Anterior cingulate cortex (tissue), 58 donors: ENCODE measurements at regions not wholly inside any gene's neighbourhood (a gene's known extent, or its start where the extent isn't known, plus 50 kb on each side); places are given as distances from the start of the nearest gene placed in this dataset.
A peak's percentile ranks its signal among the peaks of the same experiment; 100 is the strongest.
"Not testable (repeated sequence)": the region's sequence is repeated elsewhere in the genome, so short reads cannot be mapped to it uniquely, and the experiment has no call there.

Experiments
- DNase-seq, 58 donors: peaks; one replicate each; lab custom pipeline; 2025; lab: John Stamatoyannopoulos, UW

DNA sequence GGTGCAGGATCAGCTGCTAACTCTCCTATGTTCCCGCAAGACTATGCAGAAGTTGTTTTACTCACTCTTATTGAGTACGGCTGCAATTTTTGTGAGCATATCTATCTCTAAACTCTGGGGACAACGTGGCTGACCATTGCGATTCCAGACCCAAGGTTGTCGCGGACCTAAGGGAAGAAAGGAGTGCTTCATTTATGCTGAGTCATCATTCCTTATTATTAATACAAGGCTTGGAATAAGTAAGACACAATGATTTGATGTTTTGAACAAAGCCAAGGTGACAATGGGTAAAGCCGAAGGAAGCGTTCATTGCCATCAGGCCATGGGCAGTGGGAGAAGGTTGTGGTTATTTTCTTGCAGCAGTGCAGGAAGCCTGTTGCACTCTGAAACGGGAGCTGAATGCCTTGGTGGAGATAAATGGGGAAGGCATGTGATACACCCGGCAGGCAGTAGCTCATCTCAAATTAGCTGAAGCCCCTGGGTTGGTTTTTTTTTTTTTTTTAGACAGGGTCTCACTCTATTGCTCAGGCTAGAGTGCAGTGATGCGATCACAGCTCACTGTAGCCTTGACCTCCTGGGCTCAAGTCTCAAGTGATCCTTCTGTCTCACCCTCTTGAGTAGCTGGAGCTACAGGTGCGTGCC lies 605.7 kb downstream of the TYW1 start:
- no peak for DNase-seq

DNA sequence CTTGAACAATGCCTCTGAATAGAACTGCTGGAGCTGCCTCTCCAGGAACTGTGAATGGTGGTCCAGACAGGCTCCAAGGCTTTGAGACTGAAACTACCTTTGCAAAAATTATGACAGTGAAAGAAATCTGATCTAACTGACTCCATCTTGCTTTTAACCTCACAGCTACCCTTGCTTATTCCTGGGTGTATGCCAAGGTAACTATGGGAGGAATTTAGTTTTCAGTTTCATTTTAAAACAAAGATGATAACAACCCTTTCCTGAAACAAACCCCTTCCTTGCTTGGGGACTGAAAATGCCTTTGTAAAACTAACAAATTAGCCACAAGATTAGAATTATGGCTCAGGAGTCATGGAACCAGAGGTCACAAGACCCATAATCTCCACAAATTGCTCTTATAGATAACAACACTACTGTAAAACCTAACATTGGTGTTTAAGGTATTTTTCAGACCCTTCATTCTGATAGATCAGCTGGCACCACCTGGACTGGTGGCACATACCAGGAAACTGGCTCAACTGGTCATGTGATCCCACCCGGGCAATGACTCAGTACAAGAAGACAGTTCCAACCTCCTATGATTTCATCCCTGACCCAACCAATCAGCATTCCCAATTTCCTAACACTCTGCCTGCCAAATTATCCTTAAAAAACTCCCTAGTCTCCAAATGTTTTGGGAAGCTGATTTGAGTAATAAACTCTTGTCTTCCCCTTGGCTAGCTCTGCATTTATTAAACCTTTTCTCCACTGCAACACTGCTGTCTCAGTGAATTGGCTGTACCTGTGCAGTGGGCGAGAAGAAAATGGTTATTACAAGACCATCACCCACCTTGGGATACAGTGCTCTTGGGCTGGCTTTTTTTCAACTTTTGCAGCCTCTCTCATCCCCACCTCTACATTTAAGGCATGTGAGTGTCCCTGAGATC lies 608.1 kb downstream of the TYW1 start:
- DNase-seq: no peak

DNA sequence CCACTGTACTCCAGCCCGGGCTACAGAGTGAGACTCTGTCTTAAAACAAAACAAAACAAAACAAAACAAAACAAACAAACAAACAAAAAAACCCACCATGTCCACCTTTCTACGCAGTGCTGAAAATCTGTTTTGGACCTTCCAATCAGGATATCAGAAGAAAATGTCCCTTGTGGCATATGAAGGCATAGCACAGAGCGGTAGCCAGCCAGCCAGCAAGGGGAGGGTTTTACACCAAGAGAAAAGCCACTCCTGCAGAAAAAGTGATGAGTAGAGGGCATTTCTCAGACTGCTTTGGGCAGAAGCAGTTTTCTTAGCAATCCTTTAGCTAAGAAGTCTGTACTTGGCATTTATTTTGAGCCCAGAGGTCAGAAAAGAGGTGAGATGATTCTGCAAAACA lies 612.2 kb downstream of the TYW1 start:
- DNase-seq: no peak

DNA sequence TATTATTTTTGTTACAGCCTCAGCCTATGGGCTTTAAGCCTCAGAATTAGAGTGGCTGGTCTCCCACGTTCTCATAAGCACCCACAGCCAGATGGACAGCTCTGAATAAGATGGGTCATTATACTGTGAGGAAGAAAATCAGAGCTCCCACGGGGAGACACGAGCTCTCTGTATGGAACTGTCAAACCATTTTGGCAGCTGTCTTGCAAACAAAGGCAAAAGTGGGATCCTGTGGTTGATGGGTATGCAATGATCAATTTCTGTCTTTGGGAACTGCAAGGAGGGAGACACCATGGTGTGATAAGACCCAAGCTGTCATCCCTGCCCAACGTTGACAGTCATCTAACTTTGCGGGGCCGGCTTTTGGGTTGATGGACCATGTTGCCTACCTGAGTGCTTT lies 614.3 kb downstream of the TYW1 start:
- DNase-seq: no peak

DNA sequence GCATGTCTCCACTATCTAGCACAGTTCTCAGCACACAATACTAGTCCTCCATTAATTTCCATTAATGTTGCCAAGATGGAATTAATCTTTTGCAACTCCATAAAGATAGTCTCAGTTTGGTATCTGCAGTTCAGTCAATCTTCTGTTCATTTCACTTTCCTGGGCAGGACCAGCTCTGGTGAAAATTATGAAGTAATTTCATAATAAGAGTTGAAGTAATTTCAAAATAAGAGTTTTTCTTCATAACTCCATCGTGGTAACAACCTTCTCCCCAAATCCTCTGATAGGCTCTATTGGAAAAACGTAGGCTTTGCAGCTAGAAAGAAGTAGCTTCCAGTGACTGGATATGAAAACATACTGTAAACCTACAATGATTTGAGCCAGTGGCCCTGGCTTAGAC lies 618.2 kb downstream of the TYW1 start:
- no peak for DNase-seq

DNA sequence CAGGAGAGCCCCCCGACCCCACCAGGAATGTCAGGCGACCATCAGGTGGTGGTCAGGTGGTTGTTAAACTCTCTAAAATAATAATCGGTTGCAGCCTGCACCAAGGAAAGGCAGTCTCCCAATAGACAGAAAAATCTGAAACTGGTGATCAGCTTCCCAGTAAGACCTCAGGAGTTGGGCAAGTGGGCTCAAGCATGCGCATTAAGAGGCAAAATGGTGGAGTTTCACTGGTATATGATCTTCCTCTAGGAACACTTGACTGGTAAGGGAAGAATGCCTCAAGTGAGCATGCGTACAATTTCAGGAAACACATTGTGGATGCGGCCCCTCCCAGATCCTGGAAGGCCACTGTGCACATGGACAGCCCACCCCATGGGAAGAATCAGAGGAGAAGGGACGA lies 619.9 kb downstream of the TYW1 start:
- no peak for DNase-seq

DNA sequence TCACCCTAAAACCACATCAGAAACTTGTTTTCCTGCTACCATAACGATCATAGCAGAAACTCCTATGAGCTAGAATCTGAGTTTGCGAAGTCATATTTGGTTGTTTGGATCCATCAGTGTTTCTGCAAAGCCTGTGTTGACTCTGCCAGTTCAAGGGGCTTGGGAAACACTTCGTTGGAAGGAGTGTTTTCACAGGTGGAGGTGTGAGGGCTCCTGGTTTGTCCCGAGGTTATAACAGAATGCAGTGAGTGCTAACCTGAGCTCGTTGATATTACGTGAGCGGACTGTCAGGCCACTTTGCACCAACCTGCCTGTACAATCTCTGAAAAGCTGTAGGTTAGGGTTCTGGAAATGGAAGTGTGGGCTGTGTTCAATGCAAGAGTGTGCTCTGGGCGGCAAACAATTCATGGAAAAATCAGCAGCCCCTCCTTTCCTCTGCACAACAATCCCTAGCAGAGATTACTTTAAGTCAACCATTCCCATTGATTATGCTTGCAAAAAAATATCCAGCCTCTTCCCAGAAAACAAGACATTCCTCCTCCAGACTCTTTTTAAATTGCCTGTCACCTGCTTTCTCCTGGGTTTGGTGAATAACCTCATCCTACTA lies 622.0 kb downstream of the TYW1 start:
- no peak for DNase-seq

DNA sequence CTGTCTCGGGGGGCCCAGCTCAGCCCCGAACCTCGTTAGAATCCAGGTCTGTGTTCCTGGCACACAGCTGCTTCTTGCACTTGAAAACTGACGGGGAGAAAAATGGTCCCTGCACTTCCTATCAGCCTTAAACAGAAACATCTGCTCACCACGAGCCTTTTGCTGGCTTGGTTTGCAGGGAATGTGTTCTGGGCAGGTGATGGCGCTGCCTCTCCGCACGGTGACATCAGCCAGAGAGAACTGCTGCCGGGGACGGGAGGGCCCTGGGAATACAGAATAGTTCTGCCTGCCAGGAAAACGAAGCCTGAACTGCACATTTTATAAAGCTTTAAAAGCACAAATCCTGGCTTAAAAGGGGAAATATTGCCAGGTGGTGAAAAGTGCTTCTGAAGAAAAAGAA lies 622.5 kb downstream of the TYW1 start:
- DNase-seq: peak in 20 of 58 donors; percentile 1 to 47 (median 6)

DNA sequence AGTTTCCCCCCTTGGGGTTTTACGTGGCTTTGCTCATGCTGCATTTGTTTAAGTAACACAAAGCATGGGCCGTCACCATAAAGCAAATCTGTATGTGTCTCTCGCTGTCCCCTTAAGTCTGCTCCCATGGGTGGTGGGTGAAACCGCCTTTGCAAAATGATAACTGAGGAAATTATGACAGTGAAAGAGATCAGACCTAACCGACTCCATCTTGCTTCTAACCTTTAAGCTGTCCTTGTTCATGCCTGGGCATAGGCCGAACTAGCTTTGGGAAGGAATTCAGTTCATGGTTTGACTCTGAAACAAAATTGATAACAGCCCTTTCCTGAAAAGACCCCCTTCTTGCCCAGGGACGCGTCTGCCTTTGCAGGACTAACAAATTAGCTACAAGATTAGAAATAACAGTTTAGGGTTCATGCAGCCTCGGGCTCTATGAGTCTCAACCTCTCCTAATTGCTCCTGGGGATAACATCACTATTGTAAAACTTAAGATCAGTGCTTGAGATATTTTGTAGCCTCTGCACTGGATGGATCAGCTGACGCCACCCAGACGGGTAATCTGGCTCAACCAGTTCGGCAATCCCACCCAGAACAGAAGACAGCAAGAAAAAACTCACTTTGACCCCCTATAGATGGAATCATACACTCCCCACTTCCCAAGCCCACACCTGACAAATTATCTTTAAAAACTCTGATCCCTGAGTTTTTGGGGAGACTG lies 623.7 kb downstream of the TYW1 start:
- no peak for DNase-seq

DNA sequence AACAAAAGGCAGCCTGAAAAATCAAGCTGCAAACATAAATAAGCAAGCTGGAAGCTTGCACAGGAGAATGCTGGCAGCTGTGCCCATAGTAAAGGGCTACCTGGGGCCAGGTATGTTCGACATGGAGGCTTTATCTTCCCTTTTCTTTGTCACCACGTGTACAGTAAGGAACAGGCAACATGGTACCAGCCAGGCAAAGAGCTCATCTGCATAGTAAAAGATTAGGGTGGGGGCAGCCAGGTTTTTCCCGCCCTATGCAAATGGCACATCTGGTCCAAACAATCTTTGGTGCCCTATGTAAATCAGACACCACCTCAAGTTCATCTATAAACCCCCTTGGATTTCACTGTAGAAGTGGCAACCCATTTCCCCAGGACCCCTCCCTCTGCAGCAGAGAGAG lies 625.1 kb downstream of the TYW1 start:
- no peak for DNase-seq

DNA sequence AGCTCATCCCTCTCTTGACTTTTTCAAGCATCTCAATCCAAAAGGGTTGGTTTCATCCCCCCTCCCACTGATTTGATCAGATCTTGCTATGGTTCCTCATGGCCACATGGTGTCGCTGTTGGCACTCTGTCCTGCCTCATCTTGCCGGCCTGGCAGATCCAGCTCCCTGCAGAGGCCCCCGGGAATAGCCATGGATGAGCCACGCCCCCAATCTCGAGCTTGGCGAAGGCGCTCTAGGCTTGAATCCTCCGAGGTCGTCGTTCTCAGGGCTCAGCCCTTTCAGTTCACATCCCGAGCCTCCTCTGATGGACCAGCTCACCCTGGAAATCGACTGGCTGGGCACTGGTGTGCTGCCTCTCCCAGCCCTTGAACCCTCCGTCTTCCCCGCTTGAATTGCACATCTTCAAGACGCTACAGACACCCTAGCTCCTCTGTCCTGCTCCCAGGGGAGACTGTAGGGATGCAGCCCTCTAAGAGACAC lies 628.7 kb downstream of the TYW1 start:
- peak in 56 of 58 donors; percentile 13 to 80 (median 54) for DNase-seq

DNA sequence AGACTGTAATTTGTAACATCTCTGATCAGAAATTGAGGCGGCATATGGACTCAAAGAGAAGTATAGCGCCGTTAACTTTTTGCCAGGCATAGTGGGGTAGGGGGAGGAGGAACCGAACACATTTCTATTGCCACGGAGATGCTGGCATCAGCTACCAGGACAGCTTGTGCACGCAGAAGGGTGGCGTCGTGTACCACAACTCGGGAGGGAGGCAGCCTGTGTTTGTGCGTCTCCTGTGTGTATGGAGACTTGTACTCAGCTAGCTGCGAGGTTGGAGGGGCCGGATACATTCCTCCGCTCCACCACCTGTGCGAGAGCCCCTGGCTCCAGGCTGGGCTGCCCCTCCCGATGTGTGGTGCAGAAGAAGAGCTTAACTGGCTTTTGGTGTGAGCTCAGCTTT lies 634.8 kb downstream of the TYW1 start:
- DNase-seq: peak in 49 of 58 donors; percentile 2 to 77 (median 33)

DNA sequence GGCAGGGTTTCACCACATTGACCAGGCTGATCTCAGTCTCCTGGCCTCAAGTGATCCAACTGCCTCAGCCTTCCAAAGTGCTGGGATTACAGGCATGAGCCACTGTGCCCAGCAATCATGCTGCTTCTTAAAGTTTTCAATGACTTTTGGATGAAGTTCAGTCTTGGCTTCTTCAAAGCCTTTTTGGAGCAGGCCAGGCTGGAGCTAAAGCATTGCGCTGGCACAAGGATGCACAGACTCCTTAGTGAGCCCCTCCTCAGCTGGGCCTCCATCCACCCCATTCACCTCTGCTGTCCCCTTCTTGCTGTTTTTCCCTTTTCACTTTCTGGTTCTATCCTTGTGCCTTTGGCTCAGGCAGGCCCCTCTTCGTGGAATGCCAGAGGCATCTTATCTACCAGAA lies 638.6 kb downstream of the TYW1 start:
- no peak for DNase-seq

DNA sequence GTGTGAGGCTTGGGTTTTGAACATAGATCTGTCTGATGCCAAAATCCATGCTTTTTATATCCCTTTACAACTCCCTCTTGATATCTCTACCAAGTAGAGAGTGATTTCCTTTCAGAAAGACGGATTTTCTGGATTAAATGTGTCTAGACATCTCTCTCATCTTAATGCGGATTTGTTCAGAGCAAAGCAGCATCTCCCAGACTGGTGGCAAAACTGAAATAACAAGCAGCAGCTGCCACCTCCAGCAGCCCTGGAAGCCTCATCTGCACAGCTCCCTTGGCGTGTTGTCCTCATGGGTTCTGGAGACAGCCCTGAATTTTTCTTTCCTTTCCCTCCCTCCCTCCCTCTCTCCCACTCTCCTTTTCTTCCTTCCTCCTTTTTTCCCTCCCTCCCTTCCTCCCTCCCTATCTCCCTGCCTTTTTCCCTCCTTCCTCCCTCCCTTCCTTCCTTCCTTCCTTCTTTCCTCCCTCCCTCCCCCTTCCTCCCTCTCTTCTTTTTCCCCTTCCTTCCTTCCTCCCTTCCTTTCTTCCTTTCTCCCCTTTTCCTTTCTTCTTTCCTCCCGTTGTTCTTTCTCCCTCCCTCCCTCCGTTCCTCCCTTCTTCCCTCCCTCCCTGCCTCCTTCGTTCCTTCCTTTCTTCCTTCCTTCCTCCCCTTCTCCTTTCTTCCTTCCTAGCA lies 639.9 kb downstream of the TYW1 start:
- DNase-seq: peak in 15 of 58 donors; percentile 0 to 38 (median 9)

DNA sequence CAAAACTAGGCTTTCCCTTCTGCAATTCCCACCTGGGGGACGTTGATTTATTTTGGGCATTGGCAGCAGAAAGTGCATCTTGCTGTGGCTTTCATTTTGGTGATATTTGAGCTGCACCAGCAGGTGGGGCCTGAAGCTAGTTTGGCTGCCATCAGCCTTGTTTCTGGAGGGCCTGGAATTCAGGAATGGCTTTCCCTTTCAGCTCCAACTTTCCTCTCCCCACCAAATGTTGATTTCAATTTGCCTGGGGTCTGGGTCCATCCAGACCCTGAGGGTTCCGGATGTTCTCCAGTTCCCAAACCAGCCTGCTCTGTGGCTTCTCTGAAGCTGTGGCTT lies 640.4 kb downstream of the TYW1 start:
- peak in 1 of 58 donors; percentile 8 for DNase-seq

DNA sequence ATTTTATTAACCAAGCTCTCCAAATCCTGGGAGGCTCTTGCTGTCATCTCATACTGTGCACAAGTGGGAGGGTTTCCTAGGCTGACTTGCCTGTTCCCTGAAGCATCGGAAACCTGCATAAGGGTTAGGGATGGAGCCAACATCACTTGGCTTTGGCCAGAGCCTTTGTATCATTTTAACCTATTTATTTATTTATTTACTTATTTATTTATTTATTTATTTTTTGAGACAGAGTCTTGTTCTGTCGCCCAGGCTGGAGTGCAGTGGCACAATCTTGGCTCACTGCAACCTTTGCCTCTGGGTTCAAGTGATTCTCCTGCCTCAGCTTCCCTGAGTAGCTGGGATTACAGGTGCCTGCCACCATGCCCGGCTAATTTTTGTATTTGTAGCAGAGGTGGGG lies 645.9 kb downstream of the TYW1 start:
- not testable (repeated sequence) for DNase-seq

DNA sequence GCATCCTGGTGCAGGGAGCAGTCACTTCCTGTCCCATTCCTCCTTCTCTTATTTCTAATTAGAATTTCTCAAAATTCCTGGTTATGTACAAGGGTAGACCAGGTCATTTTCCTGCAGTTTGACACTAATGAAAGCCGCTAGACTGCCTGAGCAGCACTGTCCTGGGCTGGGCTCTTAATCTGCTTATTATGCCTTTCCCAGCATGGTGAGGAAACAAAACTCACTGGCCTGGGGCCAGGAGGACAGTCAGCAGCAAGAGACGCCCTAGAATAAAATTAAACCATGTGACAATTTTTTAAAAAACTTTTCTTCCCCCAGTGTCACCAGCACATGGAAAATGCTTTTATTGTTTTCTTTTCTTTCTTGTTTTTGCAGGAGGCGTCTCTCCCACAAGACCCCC lies 647.5 kb downstream of the TYW1 start:
- DNase-seq: peak in 1 of 58 donors; percentile 2

DNA sequence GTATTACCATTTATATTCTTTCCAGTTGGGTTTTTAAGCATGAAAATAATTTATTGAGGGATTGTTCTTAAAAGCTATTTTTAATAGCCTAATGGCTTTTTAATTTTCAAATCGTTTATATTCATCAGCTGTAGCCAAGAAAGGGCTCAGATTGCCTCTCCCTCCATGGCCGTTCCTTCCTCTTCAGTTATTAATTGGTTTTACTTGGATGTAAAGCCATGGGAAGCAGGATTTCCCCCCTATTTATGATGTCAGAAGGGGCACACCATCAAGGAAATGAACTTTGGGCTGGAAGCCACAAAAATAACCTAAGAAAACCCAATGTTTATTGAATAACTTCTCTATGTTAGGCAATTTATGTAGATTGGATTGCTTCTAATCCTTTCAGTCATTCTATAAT lies 656.3 kb downstream of the TYW1 start:
- no peak for DNase-seq

DNA sequence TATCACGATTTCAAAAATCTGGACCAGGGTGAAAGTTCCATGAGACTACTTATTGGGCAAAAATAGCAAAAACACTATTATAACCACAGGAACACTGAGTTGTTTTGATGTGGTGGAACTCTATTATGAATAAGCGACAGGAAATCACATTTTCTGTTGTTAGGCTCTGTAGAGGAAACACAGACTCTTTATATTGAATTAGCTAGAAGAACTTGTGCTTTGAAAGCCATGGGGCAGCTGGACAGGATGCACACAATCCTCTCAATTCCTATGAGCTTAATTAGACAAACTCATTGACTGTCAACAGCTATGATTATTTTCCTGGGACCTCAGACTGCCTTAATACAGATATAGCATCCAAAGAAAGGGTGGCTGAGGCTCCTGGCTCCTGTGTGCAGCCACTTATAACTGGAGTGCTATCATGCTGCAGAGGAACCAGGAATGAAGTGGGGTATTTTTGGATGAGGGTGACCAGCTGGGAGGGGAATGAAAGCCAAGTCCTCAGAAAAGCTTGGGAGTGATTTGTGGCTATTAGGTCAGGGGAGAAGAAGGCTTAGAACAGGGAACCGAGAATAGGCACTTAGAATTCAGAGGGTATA lies 657.3 kb downstream of the TYW1 start:
- no peak for DNase-seq

DNA sequence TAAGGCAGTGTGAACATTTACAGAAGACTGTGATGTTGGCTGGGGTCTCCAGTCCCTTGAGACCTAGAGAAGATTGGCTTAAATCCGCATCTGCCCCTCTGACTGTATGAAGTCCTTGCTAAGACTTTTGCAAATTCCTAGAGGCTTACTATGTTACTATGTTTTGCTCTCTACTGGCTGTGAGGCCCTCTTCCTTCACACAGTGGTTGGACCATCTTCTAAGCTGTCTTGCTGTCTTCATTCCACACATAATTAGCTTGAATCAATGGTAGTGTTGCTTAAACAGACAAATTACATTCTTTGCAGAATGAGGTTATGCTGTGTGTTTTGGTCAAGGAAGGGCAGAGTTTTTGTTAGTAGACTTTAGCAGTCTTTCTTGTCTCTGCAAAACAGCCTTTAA lies 658.0 kb downstream of the TYW1 start:
- DNase-seq: no peak
